Kidney epithelial cell (primary cell): ENCODE measurements at regions not wholly inside any gene's neighbourhood (a gene's known extent, or its start where the extent isn't known, plus 50 kb on each side); places are given as distances from the start of the nearest gene placed in this dataset.

ENCODE experiments used
- DNase-seq: peaks from one replicate; pipeline ENCODE4 v3.0.0-alpha.2; 2010; ENCODE audit warnings: low read depth
- H3K27me3 ChIP-seq: 2 replicates; pipeline ENCODE4 v1.6.0; 2011; ENCODE audit warnings: low read length; ENCODE audit not compliant: control insufficient read depth, insufficient read depth
- H3K36me3 ChIP-seq: 2 replicates; pipeline ENCODE4 v1.5.1; 2011; ENCODE audit warnings: low read length; ENCODE audit not compliant: control insufficient read depth, insufficient read depth
- H3K4me3 ChIP-seq: 2 replicates; pipeline ENCODE4 v1.5.1; 2011; ENCODE audit warnings: low read depth, mild to moderate bottlenecking, control low read depth, low read length
- TF ChIP-seq, protein P1 (sequence below): IDR thresholded peaks from 2 replicates; pipeline ENCODE4 v1.5.1; 2011; ENCODE audit warnings: mild to moderate bottlenecking, moderate library complexity, low read length, control low read depth, inconsistent platforms; ENCODE audit not compliant: insufficient read depth, poor library complexity, severe bottlenecking

DNA sequence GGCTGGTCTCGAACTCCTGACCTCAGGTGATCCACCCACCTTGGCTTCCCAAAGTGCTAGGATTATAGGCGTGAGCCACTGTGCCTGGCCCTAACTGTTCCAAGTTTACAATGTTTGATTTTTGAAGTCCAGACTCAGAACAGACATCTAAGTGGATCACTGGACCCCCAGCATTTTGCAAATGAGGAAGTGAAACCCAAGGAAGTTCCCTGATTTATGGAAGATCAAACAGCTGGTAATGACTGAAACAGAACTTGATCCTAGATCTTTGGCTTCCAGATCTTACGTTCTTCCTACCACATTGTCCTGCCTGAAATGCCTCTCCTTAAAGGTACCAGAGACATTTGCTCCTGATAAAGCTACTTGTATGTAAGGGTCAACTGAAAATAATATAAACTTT is 58.3 kb upstream of the NCOA1 start:
- no peak for DNase-seq
- Histone ChIP-seq H3K4me3 (no peak overlapping the region), H3K36me3 (no peaks in the 10 kb centered on the region), H3K27me3 (no peaks in the 10 kb centered on the region)
- TF ChIP-seq, protein P1, sequence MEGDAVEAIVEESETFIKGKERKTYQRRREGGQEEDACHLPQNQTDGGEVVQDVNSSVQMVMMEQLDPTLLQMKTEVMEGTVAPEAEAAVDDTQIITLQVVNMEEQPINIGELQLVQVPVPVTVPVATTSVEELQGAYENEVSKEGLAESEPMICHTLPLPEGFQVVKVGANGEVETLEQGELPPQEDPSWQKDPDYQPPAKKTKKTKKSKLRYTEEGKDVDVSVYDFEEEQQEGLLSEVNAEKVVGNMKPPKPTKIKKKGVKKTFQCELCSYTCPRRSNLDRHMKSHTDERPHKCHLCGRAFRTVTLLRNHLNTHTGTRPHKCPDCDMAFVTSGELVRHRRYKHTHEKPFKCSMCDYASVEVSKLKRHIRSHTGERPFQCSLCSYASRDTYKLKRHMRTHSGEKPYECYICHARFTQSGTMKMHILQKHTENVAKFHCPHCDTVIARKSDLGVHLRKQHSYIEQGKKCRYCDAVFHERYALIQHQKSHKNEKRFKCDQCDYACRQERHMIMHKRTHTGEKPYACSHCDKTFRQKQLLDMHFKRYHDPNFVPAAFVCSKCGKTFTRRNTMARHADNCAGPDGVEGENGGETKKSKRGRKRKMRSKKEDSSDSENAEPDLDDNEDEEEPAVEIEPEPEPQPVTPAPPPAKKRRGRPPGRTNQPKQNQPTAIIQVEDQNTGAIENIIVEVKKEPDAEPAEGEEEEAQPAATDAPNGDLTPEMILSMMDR: no peak

DNA sequence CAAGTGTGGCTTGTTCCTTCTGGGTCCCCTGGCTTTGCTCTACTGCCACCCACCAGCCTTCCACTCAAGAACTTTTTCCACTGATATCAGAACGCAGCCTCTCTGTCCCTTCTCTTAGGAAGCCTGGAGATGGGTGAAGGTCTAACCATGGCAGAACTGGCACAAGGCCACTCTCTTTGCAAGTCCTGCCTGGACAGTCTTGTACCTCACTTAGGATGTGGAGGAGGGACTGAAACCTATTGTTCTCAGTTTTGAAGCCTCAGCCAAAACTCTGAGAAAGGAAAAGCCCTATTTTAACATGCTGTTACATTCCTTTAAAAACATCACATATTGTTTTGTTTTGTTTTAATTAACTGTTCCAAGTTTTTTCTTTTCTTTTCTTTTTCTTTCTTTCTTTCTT is 58.9 kb upstream of the NCOA1 start:
- Histone ChIP-seq H3K36me3 (no peaks in the 10 kb centered on the region), H3K4me3 (no peak overlapping the region), H3K27me3 (no peaks in the 10 kb centered on the region)
- TF ChIP-seq, protein P1: no peak
- DNase-seq: no peak

DNA sequence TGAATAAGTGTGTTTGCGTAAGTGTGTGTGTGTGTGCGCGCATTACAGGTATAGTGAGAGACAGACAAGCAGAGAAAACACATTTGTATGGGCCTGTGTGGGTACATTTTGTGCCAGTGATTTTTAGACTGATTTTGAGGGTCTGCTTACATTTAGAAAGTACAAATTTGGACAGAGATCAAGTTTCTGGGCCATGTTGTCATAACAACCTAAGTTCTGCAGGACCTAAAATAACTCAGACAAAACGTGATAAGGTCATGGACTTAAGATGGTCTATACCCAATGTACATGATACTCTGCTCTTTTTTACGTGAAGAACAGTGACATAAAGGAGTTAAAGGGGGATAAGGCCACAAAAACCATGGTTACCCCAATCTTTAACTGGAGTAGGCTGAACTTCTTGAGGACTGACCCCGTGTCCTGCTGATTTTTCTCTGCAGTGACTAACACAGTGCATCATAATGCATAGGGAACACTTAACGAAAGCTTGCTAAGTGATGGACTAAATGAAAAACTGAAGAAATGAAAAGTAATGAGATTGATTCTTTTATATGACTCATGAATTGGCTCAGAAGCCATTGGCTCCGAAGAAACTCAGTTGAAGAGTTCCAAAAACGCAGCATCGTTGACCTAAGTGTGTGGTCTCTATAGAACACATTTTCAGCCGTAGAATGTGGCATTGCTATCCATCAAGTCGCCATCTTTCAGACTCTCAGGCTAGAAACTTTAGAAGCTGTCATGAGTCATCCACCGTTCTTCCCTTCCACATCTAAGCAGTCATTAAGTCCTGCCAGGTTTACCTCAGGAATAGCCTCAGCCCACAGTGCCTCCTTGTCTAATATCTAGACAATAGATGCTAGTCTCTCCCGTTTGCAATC is 61.6 kb upstream of the NCOA1 start:
- TF ChIP-seq, protein P1: no peak
- Histone ChIP-seq H3K36me3 (no peaks in the 10 kb centered on the region), H3K4me3 (no peak overlapping the region), H3K27me3 (no peaks in the 10 kb centered on the region)
- no peak for DNase-seq

DNA sequence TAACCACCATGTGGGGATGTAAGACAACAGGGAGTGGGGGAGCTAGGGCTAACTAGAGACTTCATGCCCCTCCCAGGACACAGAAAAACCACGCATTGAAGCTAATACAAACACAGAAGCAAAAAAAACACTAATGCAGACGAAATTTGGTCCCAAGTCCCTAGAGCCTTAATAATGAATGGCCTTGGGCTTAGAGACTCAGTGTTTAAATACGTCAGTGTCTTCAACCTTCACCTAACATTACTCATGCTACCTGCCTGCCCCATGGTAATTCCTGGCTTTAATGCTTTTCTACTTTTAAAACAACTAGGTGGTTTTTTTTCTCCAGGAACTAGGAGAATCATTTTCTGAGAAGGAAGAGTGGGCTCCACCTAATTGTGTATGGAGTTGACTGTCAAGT is 64.1 kb upstream of the ITSN2 start:
- no peak for DNase-seq
- Histone ChIP-seq H3K36me3 (no peaks in the 10 kb centered on the region), H3K4me3 (no peak overlapping the region), H3K27me3 (no peaks in the 10 kb centered on the region)
- TF ChIP-seq, protein P1: no peak

DNA sequence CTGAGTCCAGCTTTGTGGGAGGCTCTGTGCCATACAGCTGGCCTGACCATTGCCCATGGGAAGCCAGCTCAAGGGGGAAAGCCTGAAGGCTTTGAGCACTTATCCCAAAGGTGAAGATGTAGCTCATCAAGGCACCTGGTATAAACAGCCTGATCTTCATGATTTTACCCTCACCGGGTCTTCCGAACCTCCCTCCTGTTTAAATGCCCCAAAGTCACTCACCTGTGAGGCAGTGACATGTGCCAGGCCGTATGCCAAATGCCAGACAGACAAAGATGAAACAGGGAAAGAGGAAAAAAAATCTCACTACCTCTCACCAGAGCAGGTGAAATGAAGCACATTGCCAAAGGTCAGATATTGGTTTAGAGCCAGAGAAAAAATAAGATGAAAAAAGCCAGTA is 62.8 kb upstream of the ITSN2 start:
- TF ChIP-seq, protein P1: no peak
- Histone ChIP-seq H3K27me3 (no peaks in the 10 kb centered on the region), H3K36me3 (no peaks in the 10 kb centered on the region), H3K4me3 (no peak overlapping the region)
- DNase-seq: no peak

DNA sequence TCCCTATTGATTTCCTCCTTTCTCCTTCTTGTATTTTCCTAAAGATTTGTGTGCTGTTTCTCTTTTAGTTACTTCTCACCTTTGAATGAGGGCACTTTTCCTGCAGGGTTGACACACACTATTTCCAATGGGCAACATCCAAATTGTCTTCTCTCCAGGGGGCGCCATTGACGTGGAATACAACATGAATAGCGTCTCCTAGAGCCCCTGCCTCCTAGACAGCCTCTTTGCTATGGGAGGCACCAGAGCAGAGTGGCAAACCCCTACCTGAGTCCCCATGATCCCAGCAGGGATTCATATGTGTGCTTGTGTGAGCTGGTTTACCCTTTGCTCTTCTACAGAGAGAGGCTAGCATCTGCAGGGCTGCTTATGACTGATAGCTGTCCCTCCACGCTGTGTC is 61.3 kb upstream of the ITSN2 start:
- Histone ChIP-seq H3K36me3 (no peaks in the 10 kb centered on the region), H3K4me3 (no peak overlapping the region), H3K27me3 (no peaks in the 10 kb centered on the region)
- TF ChIP-seq, protein P1: peak; percentile 58
- no peak for DNase-seq
